ENCODE measurements at regions not wholly inside any gene's neighbourhood (a gene's known extent, or its start where the extent isn't known, plus 50 kb on each side); places are given as distances from the start of the nearest gene placed in this dataset.

- no peaks in the 10 kb centered on the region for H3K4me1 ChIP-seq (ENCODE audit: control insufficient read depth, extremely low read depth, insufficient read depth, low read length)
- intact Hi-C loops (cut with micrococcal nuclease) (no loop called here), dilution Hi-C loops (cut with MboI; ENCODE audit: extremely low pct_ligation_motif_present, low sequenced_read_pairs) (no loop called here)
- no peaks in the 10 kb centered on the region for H3K36me3 ChIP-seq (ENCODE audit: control insufficient read depth in 2 of 2, extremely low read depth in 1 of 2, insufficient read depth in 2 of 2, low read length in 2 of 2)
- no peak overlapping the region for H3K27ac ChIP-seq (ENCODE audit: insufficient read depth, low read depth, low read length)
- no TSS peak for BruUV-seq (replicated peaks)
- H3K9me3 ChIP-seq (replicated peaks; ENCODE audit: control insufficient read depth, insufficient read depth, low read length), result peaks cover 3% of the 10 kb centered on the region
- no peaks in the 10 kb centered on the region for H3K9me1 ChIP-seq (replicated peaks; ENCODE audit: control insufficient read depth, extremely low read depth, insufficient read depth, low read length)
- H3K4me2 ChIP-seq (ENCODE audit: insufficient read depth, low read length), result no peak overlapping the region
- DNase-seq (ENCODE audit: low read depth, low spot score) (no peak), FAIRE-seq (no peak)
- ChIA-PET POLR2A (interaction anchor here (0.6 kb wide), 1 partner anchor 468 kb away, joined by 4 read pairs; no protein-coding TSS in a partner anchor), CTCF (no interaction called here)
- no peak overlapping the region for H2AFZ ChIP-seq (ENCODE audit: low read depth, low read length)
- H3K27me3 ChIP-seq (ENCODE audit: control insufficient read depth in 2 of 2, insufficient read depth in 2 of 2, low read length in 2 of 2), result no peaks in the 10 kb centered on the region
- no peaks in the 10 kb centered on the region for H4K20me1 ChIP-seq (replicated peaks; ENCODE audit: control insufficient read depth, extremely low read depth, insufficient read depth, low read length)
- no peak overlapping the region for H3K9ac ChIP-seq (replicated peaks; ENCODE audit: extremely low read depth, insufficient read depth, low read length)
- H3K4me3 ChIP-seq (replicated peaks in 1 of 3; ENCODE audit: insufficient read depth in 1 of 3, low read depth in 1 of 3, low read length in 3 of 3), result no peak overlapping the region
- TF ChIP-seq FOS (IDR thresholded peaks at IDR 0.05; ENCODE audit: borderline replicate concordance, insufficient read depth, low read length) (no peak), JUN (IDR thresholded peaks at IDR 0.05; ENCODE audit: borderline replicate concordance, insufficient read depth, insufficient read length, low read depth) (no peak), MYC (IDR thresholded peaks at IDR 0.05; ENCODE audit: low read depth, low read length) (no peak), MAX (IDR thresholded peaks at IDR 0.05; ENCODE audit: insufficient read depth, insufficient read length) (no peak), POLR2AphosphoS5 (IDR thresholded peaks at IDR 0.05; ENCODE audit: insufficient read depth, low read depth, low read length) (no peak), POLR2A (IDR thresholded peaks at IDR 0.05; ENCODE audit: low read depth, low read length) (no peak), EZH2 (IDR thresholded peaks at IDR 0.05; ENCODE audit: borderline replicate concordance, low read depth, low read length, severe bottlenecking) (no peak)
- H3K79me2 ChIP-seq (ENCODE audit: control insufficient read depth, insufficient read depth, low read length), result no peaks in the 10 kb centered on the region
These were observed 521.2 kb upstream of the TBX3 start for GRCh38 chr12:115204957-115205754.

GRCh38 chr12:115203701-115204100 is 519.7 kb upstream of the TBX3 start:
- H3K9me3 ChIP-seq (replicated peaks; ENCODE audit: control insufficient read depth, insufficient read depth, low read length), result peaks cover 3% of the 10 kb centered on the region
- no peak overlapping the region for H2AFZ ChIP-seq (ENCODE audit: low read depth, low read length)
- no peak for TF ChIP-seq GATA2 (IDR thresholded peaks at IDR 0.05; ENCODE audit: insufficient read depth, insufficient read length, low read depth, low read length)
- TF ChIP-seq, protein P1, sequence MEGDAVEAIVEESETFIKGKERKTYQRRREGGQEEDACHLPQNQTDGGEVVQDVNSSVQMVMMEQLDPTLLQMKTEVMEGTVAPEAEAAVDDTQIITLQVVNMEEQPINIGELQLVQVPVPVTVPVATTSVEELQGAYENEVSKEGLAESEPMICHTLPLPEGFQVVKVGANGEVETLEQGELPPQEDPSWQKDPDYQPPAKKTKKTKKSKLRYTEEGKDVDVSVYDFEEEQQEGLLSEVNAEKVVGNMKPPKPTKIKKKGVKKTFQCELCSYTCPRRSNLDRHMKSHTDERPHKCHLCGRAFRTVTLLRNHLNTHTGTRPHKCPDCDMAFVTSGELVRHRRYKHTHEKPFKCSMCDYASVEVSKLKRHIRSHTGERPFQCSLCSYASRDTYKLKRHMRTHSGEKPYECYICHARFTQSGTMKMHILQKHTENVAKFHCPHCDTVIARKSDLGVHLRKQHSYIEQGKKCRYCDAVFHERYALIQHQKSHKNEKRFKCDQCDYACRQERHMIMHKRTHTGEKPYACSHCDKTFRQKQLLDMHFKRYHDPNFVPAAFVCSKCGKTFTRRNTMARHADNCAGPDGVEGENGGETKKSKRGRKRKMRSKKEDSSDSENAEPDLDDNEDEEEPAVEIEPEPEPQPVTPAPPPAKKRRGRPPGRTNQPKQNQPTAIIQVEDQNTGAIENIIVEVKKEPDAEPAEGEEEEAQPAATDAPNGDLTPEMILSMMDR (IDR thresholded peaks at IDR 0.05; ENCODE audit: extremely low read depth in 1 of 2, insufficient read depth in 1 of 2, low read depth in 1 of 2, low read length in 2 of 2), result no peak
- TF ChIP-seq FOS (IDR thresholded peaks at IDR 0.05; ENCODE audit: borderline replicate concordance, insufficient read depth, low read length), result no peak
- TF ChIP-seq JUN (IDR thresholded peaks at IDR 0.05; ENCODE audit: borderline replicate concordance, insufficient read depth, insufficient read length, low read depth), result no peak
- TF ChIP-seq MAX (IDR thresholded peaks at IDR 0.05; ENCODE audit: insufficient read depth, insufficient read length), result no peak
- TF ChIP-seq POLR2AphosphoS5 (IDR thresholded peaks at IDR 0.05; ENCODE audit: insufficient read depth, low read depth, low read length), result no peak
- no TSS peak for BruUV-seq (replicated peaks)
- dilution Hi-C loops (cut with MboI; ENCODE audit: extremely low pct_ligation_motif_present, low sequenced_read_pairs) (no loop called here), intact Hi-C loops (cut with micrococcal nuclease) (no loop called here)
- H3K4me3 ChIP-seq (replicated peaks in 1 of 3; ENCODE audit: insufficient read depth in 1 of 3, low read depth in 1 of 3, low read length in 3 of 3), result no peak overlapping the region
- FAIRE-seq, result no peak
- no peaks in the 10 kb centered on the region for H3K79me2 ChIP-seq (ENCODE audit: control insufficient read depth, insufficient read depth, low read length)
- no peaks in the 10 kb centered on the region for H3K36me3 ChIP-seq (ENCODE audit: control insufficient read depth in 2 of 2, extremely low read depth in 1 of 2, insufficient read depth in 2 of 2, low read length in 2 of 2)
- H3K4me1 ChIP-seq (ENCODE audit: control insufficient read depth, extremely low read depth, insufficient read depth, low read length), result no peaks in the 10 kb centered on the region
- POLR2A ChIA-PET, result no interaction called here
- H3K27ac ChIP-seq (ENCODE audit: insufficient read depth, low read depth, low read length), result no peak overlapping the region
- DNase-seq (ENCODE audit: low read depth, low spot score), result no peak
- CTCF ChIA-PET, result no interaction called here
- no peak overlapping the region for H3K9ac ChIP-seq (replicated peaks; ENCODE audit: extremely low read depth, insufficient read depth, low read length)
- no peaks in the 10 kb centered on the region for H4K20me1 ChIP-seq (replicated peaks; ENCODE audit: control insufficient read depth, extremely low read depth, insufficient read depth, low read length)
- no peaks in the 10 kb centered on the region for H3K27me3 ChIP-seq (ENCODE audit: control insufficient read depth in 2 of 2, insufficient read depth in 2 of 2, low read length in 2 of 2)
- no peaks in the 10 kb centered on the region for H3K9me1 ChIP-seq (replicated peaks; ENCODE audit: control insufficient read depth, extremely low read depth, insufficient read depth, low read length)
- H3K4me2 ChIP-seq (ENCODE audit: insufficient read depth, low read length), result no peak overlapping the region

Data from endothelial cell of umbilical vein (primary cell).